Smooth muscle cell (in vitro differentiated cells): ENCODE measurements at regions not wholly inside any gene's neighbourhood (a gene's known extent, or its start where the extent isn't known, plus 50 kb on each side); places are given as distances from the start of the nearest gene placed in this dataset.

Experiments used
- DNase-seq: peaks from one replicate; lab custom pipeline; 2025; ENCODE audit not compliant: unreplicated experiment; lab: John Stamatoyannopoulos, UW
- H2AFZ ChIP-seq: fragments of 200-600 bp; sonication (generic); 2 replicates; pipeline ENCODE4 v1.6.0; 2016; ENCODE audit warnings: antibody characterized with exemption, low read depth, mild to moderate bottlenecking
- H3F3A ChIP-seq: fragments of 200-600 bp; sonication (generic); 2 replicates; pipeline ENCODE4 v1.6.0; 2017; ENCODE audit warnings: antibody characterized with exemption, low read depth
- H3K27ac ChIP-seq: fragments of 200-600 bp; sonication (generic); 2 replicates; pipeline ENCODE4 v1.5.1; 2016; ENCODE audit warnings: low read depth, mild to moderate bottlenecking
- H3K27me3 ChIP-seq: fragments of 200-600 bp; sonication (generic); 2 replicates; pipeline ENCODE4 v1.6.1; 2016; ENCODE audit warnings: low read depth, mild to moderate bottlenecking
- H3K36me3 ChIP-seq: fragments of 200-600 bp; sonication (generic); 2 replicates; pipeline ENCODE4 v1.5.1; 2016; ENCODE audit warnings: low read depth
- H3K4me1 ChIP-seq: fragments of 200-600 bp; sonication (generic); 2 replicates; pipeline ENCODE4 v1.5.1; 2016; ENCODE audit warnings: low read depth
- H3K4me2 ChIP-seq: fragments of 200-600 bp; sonication (generic); 2 replicates; pipeline ENCODE4 v1.6.0; 2016; ENCODE audit warnings: mild to moderate bottlenecking
- H3K4me3 ChIP-seq: fragments of 200-600 bp; sonication (generic); 2 replicates; pipeline ENCODE4 v1.5.1; 2016; ENCODE audit warnings: mild to moderate bottlenecking
- H3K79me2 ChIP-seq: fragments of 200-600 bp; sonication (generic); 2 replicates; pipeline ENCODE4 v1.6.0; 2016; ENCODE audit warnings: low read depth, mild to moderate bottlenecking
- H3K9ac ChIP-seq: fragments of 200-600 bp; sonication (generic); 2 replicates; pipeline ENCODE4 v1.6.0; 2016; ENCODE audit warnings: low read depth
- H3K9me3 ChIP-seq: fragments of 200-600 bp; sonication (generic); replicated peaks from 2 replicates; pipeline ENCODE4 v1.5.1; 2016; ENCODE audit warnings: low read depth
- H4K20me1 ChIP-seq: fragments of 200-600 bp; sonication (generic); 2 replicates; pipeline ENCODE4 v1.6.0; 2016; ENCODE audit warnings: low read depth
- WGBS: methylation state at CpG from one replicate; pipeline ENCODE4 v1.1.7; 2016; ENCODE audit warnings: low lambda C conversion rate; 5-methylcytosine and 5-hydroxymethylcytosine counted together
- TF ChIP-seq, protein P1 (sequence below): fragments of 200-600 bp; sonication (generic); IDR thresholded peaks from 2 replicates; pipeline ENCODE4 v1.5.1; 2017; ENCODE audit warnings: borderline replicate concordance, mild to moderate bottlenecking, antibody characterized with exemption; ENCODE audit not compliant: insufficient read depth, poor library complexity, severe bottlenecking

DNA sequence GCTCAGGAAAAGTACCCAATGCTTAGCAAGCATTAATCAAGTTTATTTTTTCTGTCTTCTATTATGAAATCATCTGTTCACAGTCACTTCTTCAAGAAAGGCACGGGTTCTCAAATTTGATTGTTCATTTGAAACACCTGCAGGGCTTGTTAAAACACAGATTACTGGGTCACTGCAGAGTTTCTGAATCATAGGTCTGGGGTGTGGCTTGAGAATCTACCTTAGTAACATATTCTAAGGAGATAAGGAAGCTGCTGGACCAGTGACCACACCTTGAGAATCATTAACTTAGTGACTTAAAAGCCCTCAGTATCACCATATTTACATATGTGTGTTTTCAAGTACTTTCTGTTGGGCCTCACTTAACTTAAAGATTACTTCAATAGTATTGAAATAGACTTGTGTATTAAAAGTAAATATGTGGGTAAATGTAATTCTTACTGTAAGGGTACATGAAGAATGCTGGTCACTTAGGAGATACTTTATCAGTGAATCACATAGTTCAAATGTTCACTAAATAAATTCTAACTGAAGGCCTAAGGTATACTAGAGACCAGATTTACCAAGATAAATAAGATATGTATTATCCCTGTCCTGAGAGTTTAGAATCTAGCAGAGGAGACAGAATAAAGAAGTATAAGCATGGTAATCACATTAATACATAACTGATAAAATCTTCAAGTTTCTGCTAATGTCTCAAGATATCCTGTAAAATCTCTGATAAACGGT lies 1342.1 kb upstream of the C9orf72 start:
- Histone ChIP-seq H3F3A (no peaks in the 10 kb centered on the region), H3K4me1 (no peaks in the 10 kb centered on the region), H3K79me2 (no peaks in the 10 kb centered on the region), H4K20me1 (no peaks in the 10 kb centered on the region), H3K9ac (no peak overlapping the region), H3K9me3 (no peaks in the 10 kb centered on the region), H3K27ac (no peak overlapping the region), H3K4me3 (no peak overlapping the region), H3K36me3 (no peaks in the 10 kb centered on the region), H3K4me2 (no peak overlapping the region), H3K27me3 (no peaks in the 10 kb centered on the region), H2AFZ (no peak overlapping the region)
- 83% methylated on average over 2 of the region's 2 CpGs for WGBS
- TF ChIP-seq, protein P1, sequence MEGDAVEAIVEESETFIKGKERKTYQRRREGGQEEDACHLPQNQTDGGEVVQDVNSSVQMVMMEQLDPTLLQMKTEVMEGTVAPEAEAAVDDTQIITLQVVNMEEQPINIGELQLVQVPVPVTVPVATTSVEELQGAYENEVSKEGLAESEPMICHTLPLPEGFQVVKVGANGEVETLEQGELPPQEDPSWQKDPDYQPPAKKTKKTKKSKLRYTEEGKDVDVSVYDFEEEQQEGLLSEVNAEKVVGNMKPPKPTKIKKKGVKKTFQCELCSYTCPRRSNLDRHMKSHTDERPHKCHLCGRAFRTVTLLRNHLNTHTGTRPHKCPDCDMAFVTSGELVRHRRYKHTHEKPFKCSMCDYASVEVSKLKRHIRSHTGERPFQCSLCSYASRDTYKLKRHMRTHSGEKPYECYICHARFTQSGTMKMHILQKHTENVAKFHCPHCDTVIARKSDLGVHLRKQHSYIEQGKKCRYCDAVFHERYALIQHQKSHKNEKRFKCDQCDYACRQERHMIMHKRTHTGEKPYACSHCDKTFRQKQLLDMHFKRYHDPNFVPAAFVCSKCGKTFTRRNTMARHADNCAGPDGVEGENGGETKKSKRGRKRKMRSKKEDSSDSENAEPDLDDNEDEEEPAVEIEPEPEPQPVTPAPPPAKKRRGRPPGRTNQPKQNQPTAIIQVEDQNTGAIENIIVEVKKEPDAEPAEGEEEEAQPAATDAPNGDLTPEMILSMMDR = no peak
- DNase-seq = no peak

DNA sequence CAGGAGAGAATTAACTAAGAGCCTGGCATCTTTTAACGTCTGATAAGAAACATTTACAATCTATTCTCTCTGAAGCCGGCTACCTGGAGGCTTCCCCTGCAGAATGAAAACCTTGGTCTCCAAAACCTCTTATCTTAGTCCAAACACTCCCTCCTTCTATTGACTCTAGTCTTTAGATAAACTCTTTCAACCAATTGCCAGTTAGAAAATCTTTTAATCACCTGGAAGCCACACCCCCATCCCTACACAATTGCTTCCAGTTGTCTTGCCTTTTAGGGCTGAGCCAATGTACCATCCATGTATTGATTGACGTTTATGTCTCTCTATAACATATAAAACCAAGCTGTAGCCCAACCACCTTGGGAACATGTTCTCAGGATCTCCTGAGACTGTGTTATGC lies 1343.1 kb upstream of the C9orf72 start:
- no peak for DNase-seq
- no peaks in the 10 kb centered on the region for H3K36me3 ChIP-seq
- H3K27me3 ChIP-seq = no peaks in the 10 kb centered on the region
- WGBS = 83% methylated on average over 3 of the region's 3 CpGs
- H3K79me2 ChIP-seq = no peaks in the 10 kb centered on the region
- H4K20me1 ChIP-seq = no peaks in the 10 kb centered on the region
- no peak overlapping the region for H2AFZ ChIP-seq
- H3K4me3 ChIP-seq = no peak overlapping the region
- H3F3A ChIP-seq = no peaks in the 10 kb centered on the region
- TF ChIP-seq, protein P1 = no peak
- H3K4me2 ChIP-seq = no peak overlapping the region
- no peak overlapping the region for H3K27ac ChIP-seq
- H3K9me3 ChIP-seq = no peaks in the 10 kb centered on the region
- no peak overlapping the region for H3K9ac ChIP-seq
- H3K4me1 ChIP-seq = no peaks in the 10 kb centered on the region

DNA sequence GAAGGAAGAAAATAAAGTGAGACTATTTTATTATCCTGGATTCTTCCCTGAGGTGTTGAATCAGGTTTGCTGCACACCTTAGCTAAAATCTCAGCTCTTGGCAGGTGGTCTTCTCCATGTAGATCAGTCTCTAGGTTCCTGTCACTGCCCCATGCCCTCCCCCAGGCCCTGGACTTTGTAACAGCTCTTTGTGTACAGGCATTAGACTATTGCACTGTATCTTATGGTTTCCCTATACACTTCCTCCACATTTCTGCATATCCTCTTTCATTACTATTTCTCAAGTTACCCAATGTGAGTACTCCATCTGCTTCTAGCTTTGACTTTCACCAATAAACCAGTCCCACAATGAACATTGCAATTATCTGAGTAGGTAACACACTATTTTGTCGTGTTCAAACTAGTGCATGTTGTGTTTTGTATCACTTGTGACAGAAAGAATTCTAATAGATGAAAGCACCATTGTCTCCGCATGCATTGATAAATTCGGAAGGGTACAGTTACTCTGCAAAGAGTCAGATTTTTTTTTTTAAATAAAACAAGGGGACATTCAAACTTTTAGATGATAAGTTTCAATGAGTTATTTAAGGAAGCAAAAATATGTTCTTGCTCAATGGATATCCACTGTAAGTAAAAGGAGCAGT lies 1348.7 kb upstream of the C9orf72 start:
- H4K20me1 ChIP-seq = no peaks in the 10 kb centered on the region
- 84% methylated on average over 3 of the region's 3 CpGs for WGBS

More for the DNA sequence above, 1348.7 kb upstream of the C9orf72 start:
- H3K27ac ChIP-seq = no peak overlapping the region
- H3K9me3 ChIP-seq = no peaks in the 10 kb centered on the region
- no peaks in the 10 kb centered on the region for H3K79me2 ChIP-seq
- H3K4me3 ChIP-seq = no peak overlapping the region
- TF ChIP-seq, protein P1 = no peak
- H3K27me3 ChIP-seq = no peaks in the 10 kb centered on the region
- no peak overlapping the region for H3K4me2 ChIP-seq
- DNase-seq = no peak
- H3K36me3 ChIP-seq = no peaks in the 10 kb centered on the region
- no peak overlapping the region for H2AFZ ChIP-seq
- H3K9ac ChIP-seq = no peak overlapping the region
- no peaks in the 10 kb centered on the region for H3F3A ChIP-seq
- H3K4me1 ChIP-seq = no peaks in the 10 kb centered on the region
